ENCODE measurements at regions not wholly inside any gene's neighbourhood (a gene's known extent, or its start where the extent isn't known, plus 50 kb on each side); places are given as distances from the start of the nearest gene placed in this dataset.

DNA sequence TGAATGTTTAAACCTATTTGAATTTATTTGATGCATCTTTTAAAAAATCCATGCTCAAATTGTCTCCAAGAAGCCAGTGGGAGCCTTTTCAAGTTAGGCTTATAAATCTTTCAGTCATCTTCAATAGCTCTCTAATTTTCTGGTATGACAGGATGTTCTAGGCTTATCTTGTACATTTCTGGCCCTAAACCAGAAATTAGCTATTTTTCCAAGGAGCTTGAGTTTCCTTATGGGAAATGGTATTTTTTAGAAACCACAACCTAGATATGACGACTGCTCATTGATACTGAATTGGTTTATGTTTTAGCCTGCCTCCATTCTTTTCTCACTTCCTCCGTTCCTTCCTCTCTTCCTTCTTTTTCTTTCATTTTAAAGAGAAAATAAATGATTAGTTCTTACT is 172.3 kb downstream of the SPRY1 start:
- DNase-seq (ENCODE audit: low read depth, low spot score), result no peak

DNA sequence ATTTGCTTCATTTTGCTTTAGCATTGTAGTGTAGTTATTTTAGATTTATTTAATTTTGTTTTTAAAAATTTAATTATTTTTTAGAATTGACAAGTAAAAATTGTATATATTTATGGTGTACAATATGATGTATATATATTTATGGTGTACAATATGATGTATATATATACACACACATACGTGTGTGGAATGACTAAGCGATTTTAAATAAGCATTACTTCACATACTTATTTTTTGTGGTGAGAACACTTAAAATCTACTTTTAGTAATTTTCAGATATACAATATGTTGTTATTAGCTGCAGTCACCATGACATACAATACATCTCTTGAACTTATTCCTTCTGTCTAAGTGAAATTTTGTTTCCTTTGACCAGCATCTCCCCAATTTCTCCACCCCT is 172.9 kb downstream of the SPRY1 start:
- DNase-seq (ENCODE audit: low read depth, low spot score), result no peak

DNA sequence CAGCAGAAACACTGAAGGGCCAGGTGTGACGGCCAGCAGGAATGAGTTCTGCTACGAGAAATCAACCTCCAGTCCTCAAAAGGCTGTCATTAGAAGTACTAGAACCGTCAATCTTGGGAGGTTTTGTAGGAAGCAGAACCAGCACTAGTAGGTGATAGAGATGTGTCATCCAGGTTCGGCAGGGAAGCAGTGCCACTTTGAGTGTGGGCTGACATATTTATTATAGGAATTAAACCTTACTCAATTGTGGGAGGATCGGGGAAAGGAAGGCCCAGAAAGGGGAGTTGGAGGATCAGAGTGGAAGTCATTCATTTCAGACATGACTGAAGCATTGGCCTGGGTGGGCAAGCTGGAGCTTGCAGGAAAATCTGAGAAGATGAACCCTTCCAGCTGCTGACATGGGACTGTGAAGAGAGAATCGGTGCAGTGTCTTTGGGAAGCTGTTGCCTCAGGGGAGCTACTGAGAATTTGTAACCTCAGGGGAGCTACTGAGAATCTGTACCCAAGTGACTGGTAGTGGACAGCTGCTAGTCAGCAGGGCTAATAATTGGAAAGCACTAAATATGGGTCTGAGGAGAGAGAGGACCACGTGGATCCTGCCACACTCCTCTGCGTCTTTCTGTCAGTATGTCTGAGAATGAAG is 177.4 kb downstream of the SPRY1 start:
- no peak for DNase-seq (ENCODE audit: low read depth, low spot score)

DNA sequence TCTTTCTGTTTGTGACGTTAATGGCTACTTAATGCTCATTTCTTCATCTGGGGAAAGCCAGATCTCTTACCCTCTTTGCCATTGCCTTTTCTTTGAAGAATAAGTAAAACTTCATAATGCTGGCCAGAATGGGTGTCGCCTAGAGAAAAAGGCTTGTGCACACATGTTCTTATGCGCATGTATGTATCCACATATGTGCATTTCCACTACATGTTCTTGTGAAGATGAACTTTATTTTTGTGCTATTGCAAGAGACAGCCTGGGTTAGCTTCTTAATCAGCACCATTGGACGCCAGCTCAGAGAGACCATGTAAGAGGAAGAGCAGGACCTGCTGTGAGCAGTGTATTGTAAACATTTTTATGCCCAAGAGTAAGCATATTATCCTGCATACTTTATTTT is 178.7 kb downstream of the SPRY1 start:
- no peak for DNase-seq (ENCODE audit: low read depth, low spot score)

DNA sequence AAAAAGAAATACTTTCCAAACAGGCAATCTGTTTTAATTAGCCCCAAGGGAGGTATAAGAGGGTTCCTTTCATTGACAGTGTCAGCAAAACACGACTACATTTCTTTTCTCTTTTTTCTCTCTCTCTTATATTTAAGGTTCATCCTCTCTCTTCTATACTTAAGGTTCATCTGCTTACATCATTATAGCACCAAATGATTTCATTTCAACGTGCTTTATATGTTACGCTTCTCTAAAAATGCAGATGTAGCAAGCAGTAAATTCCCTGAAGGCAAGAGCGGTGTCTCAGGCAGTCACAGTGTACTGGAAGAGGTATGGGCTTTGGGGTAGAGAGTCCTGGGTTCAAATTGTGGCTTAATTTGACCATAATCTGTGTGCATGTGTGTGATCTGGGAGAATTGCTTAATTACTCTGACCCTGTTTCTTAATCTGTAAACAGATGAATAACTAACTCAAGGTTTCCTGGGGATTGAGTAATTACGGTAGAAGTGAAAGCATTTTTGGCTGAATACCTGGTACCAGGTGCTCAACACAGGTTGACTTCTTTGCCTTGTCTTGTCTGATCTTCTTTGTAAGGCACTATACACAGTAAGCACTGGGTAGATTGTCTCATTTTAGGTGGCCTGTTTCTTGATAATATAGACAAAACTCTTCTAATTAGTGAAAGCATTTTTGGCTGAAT is 180.8 kb downstream of the SPRY1 start:
- DNase-seq (ENCODE audit: low read depth, low spot score), result no peak

DNA sequence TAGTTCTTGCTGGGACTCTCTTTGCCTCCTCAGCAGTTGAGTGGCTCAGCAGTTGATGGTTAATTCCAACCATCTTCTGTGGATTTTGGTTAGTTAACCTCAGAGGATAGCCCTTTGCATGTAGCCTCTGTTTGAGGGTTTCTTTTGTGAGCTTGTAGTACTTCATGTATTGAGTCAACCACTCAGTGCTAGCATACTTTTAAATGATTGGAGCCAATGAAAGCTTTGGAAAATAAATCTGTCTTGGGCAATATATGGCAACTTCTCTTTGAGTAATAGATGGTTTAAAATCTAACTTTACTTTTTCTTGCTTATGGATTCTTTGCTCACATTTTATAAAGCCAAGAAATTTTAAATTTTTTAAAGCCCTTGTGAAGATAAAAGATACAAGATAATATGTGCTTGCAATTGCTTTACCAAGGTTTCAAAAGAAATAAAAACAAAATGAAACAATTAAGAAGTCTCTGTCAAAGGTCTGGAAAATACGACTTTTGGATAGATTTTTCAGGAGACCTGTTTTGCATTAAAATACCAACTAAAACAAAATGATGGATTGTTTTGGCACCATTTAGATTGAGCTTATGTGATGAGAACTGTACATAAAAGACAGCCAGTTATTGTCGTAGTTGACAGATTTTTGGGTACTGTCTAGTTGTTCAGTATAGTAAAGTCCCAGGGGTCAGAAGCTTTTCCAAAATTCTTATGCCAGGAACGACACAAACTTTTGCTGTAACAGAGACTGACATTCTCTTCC is 181.9 kb downstream of the SPRY1 start:
- DNase-seq (ENCODE audit: low read depth, low spot score), result no peak

DNA sequence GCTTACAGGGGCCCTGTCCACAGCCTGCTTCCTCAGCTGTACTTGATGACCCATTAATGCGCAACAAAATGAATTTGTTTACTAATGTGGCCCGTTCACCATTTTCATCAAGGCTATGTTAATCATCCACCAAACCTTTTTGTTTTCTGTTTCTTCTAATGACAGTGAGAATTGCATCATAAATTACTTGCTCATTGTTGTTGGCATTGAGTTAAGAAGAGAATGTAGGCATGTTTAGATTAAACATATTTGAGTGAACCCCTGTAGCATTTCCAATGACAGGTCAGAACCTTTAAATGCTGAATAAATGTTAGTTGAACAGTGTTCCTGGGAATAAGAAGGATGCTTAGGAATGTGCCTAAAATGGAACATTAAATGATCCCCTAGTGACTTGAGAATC is 183.4 kb downstream of the SPRY1 start:
- no peak for DNase-seq (ENCODE audit: low read depth, low spot score)

DNA sequence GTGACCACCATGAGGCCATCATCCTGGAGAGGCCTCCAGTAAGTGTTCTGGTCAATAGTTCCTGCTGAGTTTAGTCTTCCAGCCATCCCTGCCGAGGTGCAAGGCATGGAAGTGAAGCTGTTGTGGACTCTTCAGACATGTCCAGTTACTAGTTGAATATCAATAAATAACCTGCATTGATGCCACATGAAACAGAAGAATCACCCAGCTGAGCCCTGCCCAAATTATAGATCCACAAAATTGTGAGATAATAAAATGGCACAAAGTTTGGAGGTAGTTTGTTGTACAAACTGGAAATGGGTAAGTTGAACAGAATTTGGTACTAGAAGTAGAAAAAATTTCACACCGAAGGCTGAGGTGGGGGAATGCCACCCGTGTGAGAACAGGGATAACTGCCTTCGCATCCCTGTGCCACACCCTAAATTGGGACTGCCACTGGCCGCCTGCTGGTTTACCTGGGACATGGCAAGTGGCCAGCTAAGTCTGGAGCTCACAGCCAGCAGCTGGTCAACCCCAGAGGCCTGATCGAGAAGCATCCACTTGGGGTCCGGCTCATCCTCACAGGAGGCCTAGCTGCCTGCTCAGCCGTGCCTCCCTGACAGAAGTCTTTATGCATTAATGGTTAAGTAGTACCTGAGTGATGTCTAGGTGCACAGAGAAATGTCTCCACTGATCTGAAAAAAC is 184.5 kb downstream of the SPRY1 start:
- DNase-seq (ENCODE audit: low read depth, low spot score), result no peak

DNA sequence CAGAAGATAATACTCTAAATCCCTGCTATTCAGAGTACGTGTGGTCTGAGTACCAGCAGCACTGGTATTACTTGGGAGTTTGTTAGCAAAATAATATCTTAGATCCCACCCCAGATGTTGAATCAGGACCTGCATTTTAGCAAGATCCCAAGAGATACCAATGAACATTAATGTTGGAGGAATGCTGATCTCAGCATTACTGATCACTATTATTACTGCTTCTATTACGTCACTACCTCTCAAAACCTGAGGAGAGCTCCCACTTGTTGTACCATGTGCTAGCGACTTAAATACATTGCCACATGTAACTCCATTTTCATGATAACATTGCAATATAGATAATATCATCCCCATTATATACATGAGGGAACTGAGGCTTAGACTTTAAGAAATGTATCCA is 185.2 kb downstream of the SPRY1 start:
- no peak for DNase-seq (ENCODE audit: low read depth, low spot score)

DNA sequence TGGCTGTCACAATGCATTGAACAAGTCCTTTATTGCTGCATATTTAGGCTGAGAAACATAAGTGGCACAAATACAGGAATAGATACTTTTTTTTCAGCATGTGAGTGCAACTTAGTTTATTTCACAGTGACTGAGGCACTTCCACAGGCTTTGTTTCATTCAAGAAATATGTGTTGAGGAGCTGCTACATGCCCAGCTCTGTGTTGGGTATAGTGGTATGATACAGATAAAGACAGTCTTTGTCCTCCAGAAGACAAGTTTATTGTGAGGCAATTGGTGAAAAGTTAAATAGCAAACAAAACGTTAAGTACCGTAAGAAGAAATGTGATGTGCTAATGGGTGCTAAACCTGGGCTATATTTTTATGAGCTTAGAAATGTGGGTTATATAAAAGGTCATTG is 186.4 kb downstream of the SPRY1 start:
- DNase-seq (ENCODE audit: low read depth, low spot score), result no peak

DNA sequence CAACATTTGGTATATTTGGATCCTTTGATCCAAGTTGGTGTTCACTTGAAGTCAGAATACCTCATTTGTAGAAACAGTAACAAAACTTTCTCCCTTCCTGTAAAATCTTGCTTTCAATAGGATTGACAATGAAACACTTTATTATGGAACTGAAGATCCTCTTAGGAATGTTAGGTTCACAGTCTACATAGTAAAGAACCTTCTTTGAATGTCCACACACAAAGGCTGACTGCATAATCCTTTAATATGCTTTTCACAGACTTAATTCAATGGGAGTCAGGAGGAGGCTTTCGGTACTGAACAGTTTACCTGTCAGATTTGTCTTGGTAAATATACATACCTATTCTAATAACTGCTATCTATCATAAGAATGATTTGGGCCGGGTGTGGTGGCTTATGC is 188.5 kb downstream of the SPRY1 start:
- DNase-seq (ENCODE audit: low read depth, low spot score), result no peak

DNA sequence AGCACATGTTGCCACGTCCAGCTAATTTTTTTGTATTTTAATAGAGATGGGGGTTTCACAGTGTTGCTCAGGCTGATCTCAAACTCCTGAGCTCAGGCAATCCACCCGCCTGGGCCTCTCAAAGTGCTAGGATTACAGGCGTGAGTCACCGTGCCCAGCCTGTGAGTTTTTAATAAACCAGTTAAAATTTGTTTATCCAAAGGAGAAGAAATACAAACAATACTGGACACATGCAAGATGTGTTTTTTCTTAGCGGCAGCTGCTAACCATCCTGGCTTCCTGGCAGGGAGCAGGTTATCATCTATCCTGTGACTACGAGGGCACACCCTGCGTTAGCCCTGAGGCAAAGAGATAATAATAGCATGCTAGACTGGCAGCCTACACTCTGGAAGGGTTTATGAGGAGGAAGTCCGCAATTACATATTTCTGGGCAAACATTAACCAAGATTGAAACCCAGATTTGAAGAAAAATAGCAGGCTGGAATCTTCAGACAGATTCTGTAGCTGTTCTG is 191.4 kb downstream of the SPRY1 start:
- DNase-seq (ENCODE audit: low read depth, low spot score), result no peak

DNA sequence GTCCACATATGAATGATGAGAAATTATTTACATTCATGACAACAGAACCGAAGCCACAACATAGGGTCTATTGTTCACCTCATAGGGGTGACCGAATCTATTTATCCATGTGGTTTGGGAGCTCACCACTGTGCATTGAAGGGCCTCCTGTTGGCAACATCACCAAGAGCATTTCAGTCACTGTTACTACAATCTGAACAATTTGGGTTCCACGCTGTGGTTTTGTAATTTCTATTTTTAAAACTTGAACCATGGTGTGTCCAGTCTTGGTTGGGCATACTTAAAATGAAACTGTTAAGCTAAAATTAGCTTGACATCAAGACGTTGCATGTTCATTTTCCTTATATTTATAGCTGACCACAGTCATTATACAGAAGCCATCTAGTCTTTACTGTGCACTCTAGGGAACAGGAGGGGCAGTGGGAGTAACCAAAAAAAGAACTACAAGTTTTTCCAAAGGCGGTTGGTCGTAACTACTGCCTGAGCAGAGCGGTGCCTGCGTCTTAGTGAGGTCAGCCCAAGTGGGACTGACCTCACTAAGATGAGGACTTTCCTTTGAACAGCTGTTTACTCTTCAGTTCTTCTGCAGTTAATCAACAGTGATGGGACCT is 192.1 kb downstream of the SPRY1 start:
- no peak for DNase-seq (ENCODE audit: low read depth, low spot score)

DNA sequence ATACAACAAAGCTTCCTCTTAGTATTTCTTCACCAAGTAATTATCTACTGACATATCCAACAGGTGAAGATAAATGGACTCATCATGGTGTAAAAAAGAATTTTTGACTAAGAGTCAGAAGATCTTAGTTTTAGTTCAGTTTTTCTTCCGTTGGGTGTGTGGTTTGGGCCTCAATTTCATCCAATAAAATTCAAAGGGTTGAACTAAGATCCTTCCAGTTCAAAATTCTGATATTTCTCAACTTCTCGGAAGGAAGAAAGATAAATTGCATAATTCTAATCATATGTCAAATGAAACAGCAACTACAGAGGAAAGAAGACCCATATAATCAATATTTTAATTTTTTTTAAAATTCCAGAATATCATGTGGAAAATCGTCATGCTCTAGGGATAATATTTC is 192.7 kb downstream of the SPRY1 start:
- DNase-seq (ENCODE audit: low read depth, low spot score), result no peak

DNA sequence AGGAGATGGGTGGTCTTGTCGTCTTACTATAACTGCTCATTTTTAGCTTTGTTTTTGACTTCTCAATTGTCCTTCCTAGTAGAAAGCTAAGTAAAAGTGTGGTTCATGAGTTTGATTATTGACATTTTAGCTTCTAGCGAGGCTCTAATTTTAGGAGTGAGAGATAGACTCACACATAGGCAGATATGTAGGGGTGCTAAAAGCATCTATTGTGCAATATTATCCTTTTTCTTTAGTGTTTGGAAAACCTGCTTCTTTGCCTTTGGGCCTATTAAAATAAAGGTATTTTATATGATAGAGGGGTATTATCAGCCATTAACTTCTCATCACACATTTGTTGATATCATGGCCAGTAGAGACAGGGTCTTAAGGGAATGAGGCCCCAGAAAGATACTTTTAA is 195.3 kb downstream of the SPRY1 start:
- DNase-seq (ENCODE audit: low read depth, low spot score), result no peak

DNA sequence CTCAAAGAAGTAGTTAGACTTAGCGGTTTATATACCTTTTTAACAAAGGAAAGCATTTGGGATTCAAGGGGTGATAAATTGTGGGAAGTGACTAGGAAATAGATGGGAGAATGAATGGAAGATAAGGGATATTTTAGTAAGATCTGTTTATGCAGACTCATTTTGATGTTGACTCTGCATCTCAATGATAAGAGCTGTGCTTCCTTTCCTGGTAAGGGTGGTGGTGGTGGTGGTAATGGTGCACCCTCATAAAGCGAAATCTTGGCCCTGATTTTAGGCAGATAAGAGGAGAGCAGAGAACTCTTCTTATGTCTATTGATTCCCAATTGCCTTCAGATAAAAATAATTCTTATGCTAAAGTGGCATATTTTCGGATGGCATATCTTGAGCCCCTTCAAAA is 197.1 kb downstream of the SPRY1 start:
- no peak for DNase-seq (ENCODE audit: low read depth, low spot score)

DNA sequence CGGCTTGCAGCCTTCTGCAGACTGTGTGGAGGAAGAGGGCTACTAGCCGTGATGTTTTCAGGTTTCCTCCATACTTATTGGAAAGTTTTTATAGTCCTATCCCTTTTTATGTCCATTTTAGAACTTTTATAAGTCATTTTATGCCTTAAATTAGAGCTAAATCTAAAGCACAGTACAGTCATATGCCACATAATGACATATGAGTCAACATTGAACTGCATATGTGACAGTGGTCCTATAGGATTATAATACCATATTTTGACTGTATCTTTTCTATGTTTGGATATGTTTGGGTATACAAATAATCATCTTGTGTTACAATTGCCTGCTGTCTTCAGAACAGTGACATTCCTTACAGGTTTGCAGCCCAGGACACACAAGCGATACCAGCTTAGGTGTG is 200.2 kb downstream of the SPRY1 start:
- DNase-seq (ENCODE audit: low read depth, low spot score), result no peak

DNA sequence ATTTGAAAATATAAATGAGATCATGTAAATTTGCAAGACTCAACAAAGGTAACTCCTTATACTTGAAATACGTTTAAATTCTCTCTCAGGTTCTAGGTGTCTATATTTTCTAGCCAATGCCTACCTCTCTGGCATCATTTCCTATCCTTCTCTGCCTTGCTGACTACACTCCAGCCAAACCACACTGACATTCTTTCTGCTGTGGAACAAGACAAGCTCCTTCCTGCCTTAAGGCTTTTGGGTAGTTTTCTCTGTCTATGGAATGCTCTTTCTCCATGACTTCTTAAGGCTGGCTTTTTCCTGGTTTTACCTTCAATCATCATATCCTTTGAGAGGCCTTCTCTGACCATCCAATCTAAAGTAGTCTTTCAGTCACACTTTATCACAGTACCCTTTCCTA is 201.0 kb downstream of the SPRY1 start:
- no peak for DNase-seq (ENCODE audit: low read depth, low spot score)

DNA sequence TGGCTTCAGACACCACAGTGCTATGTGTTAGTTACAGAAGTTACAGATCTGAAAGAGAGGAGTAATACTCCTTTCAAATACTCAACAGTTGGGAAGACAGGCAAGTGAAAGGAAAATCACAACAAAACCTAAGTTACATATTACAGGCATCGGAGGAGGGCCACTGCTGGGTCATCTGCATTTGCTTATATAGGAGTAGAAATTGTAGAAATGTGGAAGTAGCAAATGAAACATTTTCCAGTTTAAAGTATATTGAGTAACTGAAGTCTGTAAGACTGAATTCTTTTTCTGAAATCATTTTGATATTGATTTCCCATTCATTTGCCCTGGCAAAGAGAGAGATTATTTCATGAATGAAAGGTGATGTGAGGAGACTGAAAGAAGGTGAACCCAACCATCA is 201.7 kb downstream of the SPRY1 start:
- DNase-seq (ENCODE audit: low read depth, low spot score), result no peak

DNA sequence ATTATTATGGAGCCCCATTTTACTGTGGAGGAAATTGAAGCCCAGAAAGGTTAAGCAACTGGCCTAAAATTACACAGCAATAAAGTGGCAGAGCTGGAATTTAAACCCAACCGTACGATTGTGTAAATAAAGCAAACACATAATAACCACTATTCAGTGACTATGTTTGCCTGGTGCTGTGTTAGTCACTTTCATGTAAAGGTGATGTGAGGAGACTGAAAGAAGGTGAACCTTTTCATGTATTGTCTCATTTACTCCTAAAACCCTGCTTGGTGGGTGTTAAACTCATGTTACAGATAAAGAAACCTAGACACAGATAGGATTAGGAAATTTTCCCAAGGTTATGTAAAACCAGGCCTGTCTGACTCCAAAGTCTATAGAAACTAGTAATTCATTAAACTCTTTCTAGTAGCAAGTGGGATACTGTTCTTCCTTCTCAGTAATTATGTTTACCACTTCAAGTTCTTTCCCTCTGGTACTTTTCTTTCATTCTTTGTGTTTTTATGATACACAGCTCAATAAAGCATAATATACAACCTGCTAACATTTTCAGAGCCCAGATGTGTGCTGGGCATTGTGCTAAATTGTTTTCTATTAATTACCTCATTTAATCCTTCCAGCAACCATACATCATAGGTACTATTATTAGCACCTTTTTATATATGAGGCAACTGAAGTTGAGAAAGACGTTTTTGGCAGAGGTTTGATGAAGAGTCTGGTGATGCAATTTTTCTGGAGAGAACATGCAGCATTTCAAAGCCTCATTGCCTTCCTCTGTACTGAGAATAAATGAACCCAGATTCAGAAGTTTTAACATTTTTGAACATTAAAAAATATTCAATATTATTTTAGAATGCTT is 202.7 kb downstream of the SPRY1 start:
- DNase-seq (ENCODE audit: low read depth, low spot score), result no peak

All from ELF-1 (cell line).